Activated CD4-positive, alpha-beta T cell treated with anti-CD3 and anti-CD28 coated beads, Interleukin-2, amount 10 ng/mL, durations not matched to agents 7 days and 5 days (primary cell): ENCODE measurements at regions not wholly inside any gene's neighbourhood (a gene's known extent, or its start where the extent isn't known, plus 50 kb on each side); places are given as distances from the start of the nearest gene placed in this dataset.

Experiments used
- CTCF ChIA-PET: fragments of 350-600 bp; sonication (Branson Sonifier 250); formaldehyde crosslinking; loops from one replicate; lab custom pipeline; 2021; ENCODE audit warnings: antibody characterized with exemption; lab: Charles Lee
- POLR2A ChIA-PET: fragments of 350-600 bp; sonication (Branson Sonifier 250); formaldehyde crosslinking; loops from one replicate; lab custom pipeline; 2021; ENCODE audit warnings: antibody characterized with exemption; lab: Charles Lee
- DNase-seq: peaks from one replicate; pipeline ENCODE4 v3.0.0-alpha.2; 2020
- H3K27ac Mint-ChIP-seq: one replicate; pipeline ENCODE4 v1.8.0; 2021; ENCODE audit warnings: mild to moderate bottlenecking, moderate library complexity, mixed read lengths
- H3K27me3 Mint-ChIP-seq: one replicate; pipeline ENCODE4 v1.8.0; 2021; ENCODE audit warnings: mixed read lengths
- H3K36me3 Mint-ChIP-seq: one replicate; pipeline ENCODE4 v1.8.0; 2021; ENCODE audit warnings: low read depth, mixed read lengths
- H3K4me1 Mint-ChIP-seq: one replicate; pipeline ENCODE4 v1.8.0; 2021; ENCODE audit warnings: mixed read lengths
- H3K4me3 Mint-ChIP-seq: one replicate; pipeline ENCODE4 v1.8.0; 2021; ENCODE audit warnings: mild to moderate bottlenecking, moderate library complexity, mixed read lengths
- H3K9me3 Mint-ChIP-seq: one replicate; pipeline ENCODE4 v1.8.0; 2021; ENCODE audit warnings: mixed read lengths

- Mint-ChIP-seq H3K9me3 (peaks cover 19% of the 10 kb centered on the region), H3K4me3 (no peak overlapping the region), H3K4me1 (no peaks in the 10 kb centered on the region), H3K36me3 (no peaks in the 10 kb centered on the region), H3K27me3 (no peaks in the 10 kb centered on the region), H3K27ac (no peak overlapping the region)
- CTCF ChIA-PET = no interaction called here
- POLR2A ChIA-PET = no interaction called here
- DNase-seq = no peak
Observed at GRCh38 chr11:29025001-29025400, 916.8 kb downstream of the METTL15 start.

- POLR2A ChIA-PET = no interaction called here
- Mint-ChIP-seq H3K36me3 (no peaks in the 10 kb centered on the region), H3K27me3 (no peaks in the 10 kb centered on the region), H3K4me3 (no peak overlapping the region), H3K27ac (no peak overlapping the region), H3K9me3 (peaks cover 19% of the 10 kb centered on the region), H3K4me1 (no peaks in the 10 kb centered on the region)
- DNase-seq = no peak
- CTCF ChIA-PET = no interaction called here
Observed at GRCh38 chr11:29024386-29024785, 916.2 kb downstream of the METTL15 start.

GRCh38 chr11:29023761-29024160 is 915.6 kb downstream of the METTL15 start:
- no peak overlapping the region for H3K4me3 Mint-ChIP-seq
- DNase-seq = no peak
- H3K9me3 Mint-ChIP-seq = peaks cover 17% of the 10 kb centered on the region
- H3K27me3 Mint-ChIP-seq = no peaks in the 10 kb centered on the region
- ChIA-PET CTCF (no interaction called here), POLR2A (no interaction called here)
- no peaks in the 10 kb centered on the region for H3K36me3 Mint-ChIP-seq
- H3K4me1 Mint-ChIP-seq = no peaks in the 10 kb centered on the region
- no peak overlapping the region for H3K27ac Mint-ChIP-seq

GRCh38 chr11:29022676-29023075 is 914.5 kb downstream of the METTL15 start:
- Mint-ChIP-seq H3K9me3 (peaks cover 14% of the 10 kb centered on the region), H3K4me3 (no peak overlapping the region), H3K4me1 (no peaks in the 10 kb centered on the region), H3K27ac (no peak overlapping the region), H3K27me3 (no peaks in the 10 kb centered on the region), H3K36me3 (no peaks in the 10 kb centered on the region)
- DNase-seq = no peak
- POLR2A ChIA-PET = no interaction called here
- CTCF ChIA-PET = interaction anchor here (0.6 kb wide), 1 partner anchor 785 kb away, joined by 3 read pairs; no protein-coding TSS in a partner anchor

- H3K4me1 Mint-ChIP-seq = no peaks in the 10 kb centered on the region
- ChIA-PET POLR2A (interaction anchor here (0.6 kb wide), 1 partner anchor 109 kb away, joined by 3 read pairs; no protein-coding TSS in a partner anchor), CTCF (no interaction called here)
- no peaks in the 10 kb centered on the region for H3K27me3 Mint-ChIP-seq
- H3K9me3 Mint-ChIP-seq = peaks cover 9% of the 10 kb centered on the region
- no peak overlapping the region for H3K27ac Mint-ChIP-seq
- H3K4me3 Mint-ChIP-seq = no peak overlapping the region
- no peak for DNase-seq
- no peaks in the 10 kb centered on the region for H3K36me3 Mint-ChIP-seq
Observed at GRCh38 chr11:29019960-29020683, 911.9 kb downstream of the METTL15 start.

- CTCF ChIA-PET = no interaction called here
- no peak for DNase-seq
- H3K36me3 Mint-ChIP-seq = no peaks in the 10 kb centered on the region
- no peaks in the 10 kb centered on the region for H3K4me1 Mint-ChIP-seq
- H3K27ac Mint-ChIP-seq = no peak overlapping the region
- no peak overlapping the region for H3K4me3 Mint-ChIP-seq
- POLR2A ChIA-PET = no interaction called here
- H3K9me3 Mint-ChIP-seq = peaks cover 4% of the 10 kb centered on the region
- H3K27me3 Mint-ChIP-seq = no peaks in the 10 kb centered on the region
Observed at GRCh38 chr11:29018631-29019030, 910.4 kb downstream of the METTL15 start.

GRCh38 chr11:29017941-29018340 is 909.8 kb downstream of the METTL15 start:
- Mint-ChIP-seq H3K27ac (no peak overlapping the region), H3K4me1 (no peaks in the 10 kb centered on the region), H3K4me3 (no peak overlapping the region), H3K9me3 (peaks cover 3% of the 10 kb centered on the region), H3K27me3 (no peaks in the 10 kb centered on the region), H3K36me3 (no peaks in the 10 kb centered on the region)
- POLR2A ChIA-PET = no interaction called here
- no peak for DNase-seq
- CTCF ChIA-PET = no interaction called here

- CTCF ChIA-PET = no interaction called here
- no peaks in the 10 kb centered on the region for H3K27me3 Mint-ChIP-seq
- H3K9me3 Mint-ChIP-seq = peaks cover 3% of the 10 kb centered on the region
- no peak overlapping the region for H3K4me3 Mint-ChIP-seq
- H3K36me3 Mint-ChIP-seq = no peaks in the 10 kb centered on the region
- H3K4me1 Mint-ChIP-seq = no peaks in the 10 kb centered on the region
- no peak for DNase-seq
- no peak overlapping the region for H3K27ac Mint-ChIP-seq
- POLR2A ChIA-PET = no interaction called here
Observed at GRCh38 chr11:29012507-29012906, 904.3 kb downstream of the METTL15 start.

- Mint-ChIP-seq H3K27ac (no peak overlapping the region), H3K4me3 (no peak overlapping the region)
- POLR2A ChIA-PET = no interaction called here
Observed at GRCh38 chr11:29009426-29009825, 901.2 kb downstream of the METTL15 start.

GRCh38 chr11:29008481-29008880 is 900.3 kb downstream of the METTL15 start:
- Mint-ChIP-seq H3K27ac (no peak overlapping the region), H3K4me1 (no peaks in the 10 kb centered on the region), H3K36me3 (no peaks in the 10 kb centered on the region), H3K27me3 (no peaks in the 10 kb centered on the region), H3K9me3 (peaks cover 4% of the 10 kb centered on the region), H3K4me3 (no peak overlapping the region)
- no peak for DNase-seq
- ChIA-PET CTCF (no interaction called here), POLR2A (no interaction called here)

More at GRCh38 chr11:29009426-29009825, 901.2 kb downstream of the METTL15 start:
- no peaks in the 10 kb centered on the region for H3K27me3 Mint-ChIP-seq
- CTCF ChIA-PET = no interaction called here
- H3K4me1 Mint-ChIP-seq = no peaks in the 10 kb centered on the region
- peaks cover 4% of the 10 kb centered on the region for H3K9me3 Mint-ChIP-seq
- H3K36me3 Mint-ChIP-seq = no peaks in the 10 kb centered on the region
- DNase-seq = no peak

- Mint-ChIP-seq H3K27me3 (no peaks in the 10 kb centered on the region), H3K36me3 (no peaks in the 10 kb centered on the region), H3K27ac (no peak overlapping the region), H3K4me1 (no peaks in the 10 kb centered on the region), H3K9me3 (peaks cover 4% of the 10 kb centered on the region), H3K4me3 (no peak overlapping the region)
- DNase-seq = no peak
- CTCF ChIA-PET = no interaction called here
- POLR2A ChIA-PET = no interaction called here
Observed at GRCh38 chr11:29006668-29007067, 898.5 kb downstream of the METTL15 start.

- H3K36me3 Mint-ChIP-seq = no peaks in the 10 kb centered on the region
- DNase-seq = no peak
- H3K27ac Mint-ChIP-seq = no peak overlapping the region
- CTCF ChIA-PET = no interaction called here
- POLR2A ChIA-PET = no interaction called here
- H3K4me1 Mint-ChIP-seq = no peaks in the 10 kb centered on the region
- H3K27me3 Mint-ChIP-seq = no peaks in the 10 kb centered on the region
- no peak overlapping the region for H3K4me3 Mint-ChIP-seq
- H3K9me3 Mint-ChIP-seq = peaks cover 4% of the 10 kb centered on the region
Observed at GRCh38 chr11:29005401-29005980, 897.3 kb downstream of the METTL15 start.

- Mint-ChIP-seq H3K27me3 (no peaks in the 10 kb centered on the region), H3K27ac (no peak overlapping the region), H3K4me1 (no peaks in the 10 kb centered on the region), H3K4me3 (no peak overlapping the region), H3K9me3 (peaks cover 4% of the 10 kb centered on the region), H3K36me3 (no peaks in the 10 kb centered on the region)
- POLR2A ChIA-PET = no interaction called here
- CTCF ChIA-PET = no interaction called here
- DNase-seq = no peak
Observed at GRCh38 chr11:29002816-29003215, 894.6 kb downstream of the METTL15 start.

- POLR2A ChIA-PET = no interaction called here
- CTCF ChIA-PET = no interaction called here
- no peaks in the 10 kb centered on the region for H3K9me3 Mint-ChIP-seq
- H3K4me1 Mint-ChIP-seq = no peaks in the 10 kb centered on the region
- no peak for DNase-seq
- H3K27me3 Mint-ChIP-seq = no peaks in the 10 kb centered on the region
- no peak overlapping the region for H3K27ac Mint-ChIP-seq
- no peaks in the 10 kb centered on the region for H3K36me3 Mint-ChIP-seq
- no peak overlapping the region for H3K4me3 Mint-ChIP-seq
Observed at GRCh38 chr11:28999620-29000019, 891.4 kb downstream of the METTL15 start.
